ENCODE measurements at regions not wholly inside any gene's neighbourhood (a gene's known extent, or its start where the extent isn't known, plus 50 kb on each side); places are given as distances from the start of the nearest gene placed in this dataset.

GRCh38 chr1:59179673-59180072 is 117.2 kb upstream of the FGGY start:
- no peak overlapping the region for H3K4ac ChIP-seq (replicated peaks; ENCODE audit: insufficient read length, low read depth, low read length)
- no peaks in the 10 kb centered on the region for H3K9me3 ChIP-seq (ENCODE audit: insufficient read depth in 2 of 2, low read depth in 1 of 2, low read length in 1 of 2)
- H3K56ac ChIP-seq (replicated peaks; ENCODE audit: insufficient read length, low read depth, low read length), result no peak overlapping the region
- H3K27me3 ChIP-seq (replicated peaks in 1 of 4; ENCODE audit: control insufficient read depth in 3 of 4, extremely low read depth in 1 of 4, insufficient read depth in 3 of 4, low read length in 3 of 4), result no peaks in the 10 kb centered on the region
- no peak overlapping the region for H3K23ac ChIP-seq (ENCODE audit: insufficient read length)
- no peak overlapping the region for H3K4me3 ChIP-seq (ENCODE audit: extremely low read depth in 1 of 4, insufficient read depth in 2 of 4, low read depth in 3 of 4, low read length in 4 of 4)
- no peak overlapping the region for H3K9ac ChIP-seq (replicated peaks in 1 of 4; ENCODE audit: extremely low read depth in 1 of 4, low read depth in 3 of 4, low read length in 3 of 4)
- H2BK12ac ChIP-seq (ENCODE audit: low read depth, low read length), result no peak overlapping the region
- no peak overlapping the region for H2BK20ac ChIP-seq (ENCODE audit: low read length)
- no peak overlapping the region for H4K91ac ChIP-seq (replicated peaks; ENCODE audit: insufficient read length, low read length)
- H2BK5ac ChIP-seq (ENCODE audit: low read depth, low read length), result no peak overlapping the region
- no peak overlapping the region for H3K14ac ChIP-seq (ENCODE audit: insufficient read length)
- H2BK15ac ChIP-seq (ENCODE audit: low read length), result no peak overlapping the region
- no peaks in the 10 kb centered on the region; the same call in 1 of the 2 replicates for H3K23me2 ChIP-seq (ENCODE audit: low read depth, low read length)
- H4K20me1 ChIP-seq (replicated peaks in 1 of 2; ENCODE audit: control insufficient read depth in 1 of 2, insufficient read depth in 2 of 2, low read length in 2 of 2), result no peaks in the 10 kb centered on the region
- H2BK120ac ChIP-seq (replicated peaks; ENCODE audit: low read depth, low read length), result no peak overlapping the region
- H3K27ac ChIP-seq (ENCODE audit: low read depth, low read length), result no peak overlapping the region
- CTCF ChIA-PET (ENCODE audit: partially characterized antibody), result no interaction called here
- 94% methylated on average over 1 of the region's 1 CpG; no CpG with 5 or more reads in 1 of the 2 experiments for WGBS, 2 experiments (ENCODE audit: extremely low coverage in 1 of 2, insufficient coverage in 1 of 2, insufficient read length in 1 of 2, insufficient replicate concordance in 2 of 2, low coverage in 1 of 2, low lambda C conversion rate in 2 of 2, missing lambda C conversion rate in 1 of 2)
- no peak overlapping the region for H3K4me2 ChIP-seq (ENCODE audit: insufficient read depth in 1 of 2, low read depth in 2 of 2, low read length in 2 of 2)
- H2AFZ ChIP-seq (ENCODE audit: low read length), result no peak overlapping the region
- no peak overlapping the region for H2AK5ac ChIP-seq (ENCODE audit: low read depth, low read length)
- no peak for DNase-seq (ENCODE audit: low read depth in 1 of 2, low spot score in 2 of 2)
- no peaks in the 10 kb centered on the region for H3K36me3 ChIP-seq (ENCODE audit: control insufficient read depth in 2 of 4, insufficient read depth in 4 of 4, low read length in 3 of 4)
- no peak overlapping the region for H3K18ac ChIP-seq (ENCODE audit: extremely low read depth, low read length)
- POLR2A ChIA-PET (ENCODE audit: partially characterized antibody), result no interaction called here
- H3K4me1 ChIP-seq (replicated peaks in 1 of 4; ENCODE audit: control insufficient read depth in 3 of 4, insufficient read depth in 4 of 4, low read length in 3 of 4), result 0 out of 7 replicates have a peak, but pooled peaks cover 0 to 3% (median 0%) of the 10 kb centered on the region in 4 experiments
- FAIRE-seq, result no peak
- no peaks in the 10 kb centered on the region for H3K79me1 ChIP-seq (ENCODE audit: low read depth, low read length)
- H4K8ac ChIP-seq (ENCODE audit: extremely low read depth, insufficient read depth, low read length), result no peak overlapping the region
- no peaks in the 10 kb centered on the region for H3K79me2 ChIP-seq (ENCODE audit: control insufficient read depth in 1 of 2, insufficient read depth in 2 of 2, low read length in 2 of 2)
- no peak overlapping the region for H4K5ac ChIP-seq (ENCODE audit: insufficient read length, low read depth, low read length)
- no peak for TF ChIP-seq GABPA (IDR thresholded peaks at IDR 0.05; ENCODE audit: borderline replicate concordance, insufficient read depth, low read length)
- no peak for TF ChIP-seq SUZ12 (IDR thresholded peaks at IDR 0.05; ENCODE audit: low read length)
- TF ChIP-seq RBBP5 (IDR thresholded peaks at IDR 0.05; ENCODE audit: borderline replicate concordance, low read depth, low read length), result no peak
- TF ChIP-seq GTF2F1 (IDR thresholded peaks at IDR 0.05; ENCODE audit: borderline replicate concordance, low read depth, low read length), result no peak
- TF ChIP-seq CEBPB (IDR thresholded peaks at IDR 0.05; ENCODE audit: low read depth, low read length), result no peak
- TF ChIP-seq SRF (IDR thresholded peaks at IDR 0.05; ENCODE audit: low read depth, low read length), result no peak
- TF ChIP-seq TAF7 (optimal IDR thresholded peaks at IDR 0.05; ENCODE audit: borderline replicate concordance, low read depth, low read length), result no peak
- TF ChIP-seq, protein P1, sequence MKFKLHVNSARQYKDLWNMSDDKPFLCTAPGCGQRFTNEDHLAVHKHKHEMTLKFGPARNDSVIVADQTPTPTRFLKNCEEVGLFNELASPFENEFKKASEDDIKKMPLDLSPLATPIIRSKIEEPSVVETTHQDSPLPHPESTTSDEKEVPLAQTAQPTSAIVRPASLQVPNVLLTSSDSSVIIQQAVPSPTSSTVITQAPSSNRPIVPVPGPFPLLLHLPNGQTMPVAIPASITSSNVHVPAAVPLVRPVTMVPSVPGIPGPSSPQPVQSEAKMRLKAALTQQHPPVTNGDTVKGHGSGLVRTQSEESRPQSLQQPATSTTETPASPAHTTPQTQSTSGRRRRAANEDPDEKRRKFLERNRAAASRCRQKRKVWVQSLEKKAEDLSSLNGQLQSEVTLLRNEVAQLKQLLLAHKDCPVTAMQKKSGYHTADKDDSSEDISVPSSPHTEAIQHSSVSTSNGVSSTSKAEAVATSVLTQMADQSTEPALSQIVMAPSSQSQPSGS (IDR thresholded peaks at IDR 0.05; ENCODE audit: low read length), result no peak
- TF ChIP-seq KDM4A (IDR thresholded peaks at IDR 0.05; ENCODE audit: low read depth, low read length, severe bottlenecking), result no peak
- TF ChIP-seq, protein P2, sequence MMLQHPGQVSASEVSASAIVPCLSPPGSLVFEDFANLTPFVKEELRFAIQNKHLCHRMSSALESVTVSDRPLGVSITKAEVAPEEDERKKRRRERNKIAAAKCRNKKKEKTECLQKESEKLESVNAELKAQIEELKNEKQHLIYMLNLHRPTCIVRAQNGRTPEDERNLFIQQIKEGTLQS (IDR thresholded peaks at IDR 0.05; ENCODE audit: insufficient read depth, low read depth, low read length), result no peak
- no peak for TF ChIP-seq POU5F1 (IDR thresholded peaks at IDR 0.05; ENCODE audit: low read depth, low read length)
- no peak for TF ChIP-seq ZNF274 (IDR thresholded peaks at IDR 0.05; ENCODE audit: borderline replicate concordance, extremely low read depth, low read length)
- no peak for TF ChIP-seq SP4 (IDR thresholded peaks at IDR 0.05; ENCODE audit: low read length)

All from H1 (cell line).